Cardiac muscle cell (in vitro differentiated cells and primary cell): ENCODE measurements at regions not wholly inside any gene's neighbourhood (a gene's known extent, or its start where the extent isn't known, plus 50 kb on each side); places are given as distances from the start of the nearest gene placed in this dataset.

ENCODE experiments used
- DNase-seq, 2 donors: peaks; one replicate each; pipeline versions ENCODE4 v3.0.0 to v3.0.0-alpha.2; 2010 to 2017; ENCODE audit warnings: low read depth in 1 of 2, low spot score in 1 of 2
- H3K27ac ChIP-seq: fragments of 200-600 bp; sonication (generic); 2 replicates; pipeline ENCODE4 v1.5.1; 2016
- H3K27me3 ChIP-seq: fragments of 200-600 bp; sonication (generic); 2 replicates; pipeline ENCODE4 v1.6.0; 2016; ENCODE audit warnings: control low read depth
- H3K36me3 ChIP-seq: fragments of 200-600 bp; sonication (generic); 2 replicates; pipeline ENCODE4 v1.5.1; 2016; ENCODE audit warnings: control low read depth
- H3K4me1 ChIP-seq: fragments of 200-600 bp; sonication (generic); 2 replicates; pipeline ENCODE4 v1.8.1; 2017; ENCODE audit warnings: low read depth, mild to moderate bottlenecking, mixed run types
- H3K4me3 ChIP-seq: fragments of 200-600 bp; sonication (generic); 2 replicates; pipeline ENCODE4 v1.5.1; 2016; ENCODE audit warnings: mild to moderate bottlenecking
- H3K9me3 ChIP-seq: fragments of 200-600 bp; sonication (generic); 2 replicates; pipeline ENCODE4 v1.5.1; 2017; ENCODE audit warnings: low read depth, mild to moderate bottlenecking, control low read depth
- TF ChIP-seq, protein P1 (sequence below): IDR thresholded peaks from 2 replicates; pipeline ENCODE4 v1.5.1; 2012; ENCODE audit warnings: low read depth, mild to moderate bottlenecking, low read length

DNA sequence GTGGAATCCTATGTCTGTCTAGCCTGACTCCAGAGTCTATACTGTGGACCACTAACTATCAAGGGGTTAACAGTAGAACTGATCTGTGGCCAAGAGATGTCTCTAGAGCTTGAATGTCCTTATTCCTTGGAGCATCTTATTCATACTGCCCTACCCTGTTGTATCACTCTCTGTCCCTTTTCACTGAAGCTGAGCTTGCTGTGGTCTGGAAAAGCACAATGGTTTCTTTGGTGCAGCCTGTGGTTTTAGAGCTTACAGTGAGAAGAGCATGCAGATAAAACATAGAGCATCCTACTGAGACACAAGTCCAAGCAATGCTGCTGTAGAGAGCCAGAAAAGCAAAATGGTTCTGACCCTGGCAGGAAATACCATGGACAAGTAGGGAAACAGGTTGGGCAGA, 367.0 kb upstream of the ATP2B1 start:
- TF ChIP-seq, protein P1, sequence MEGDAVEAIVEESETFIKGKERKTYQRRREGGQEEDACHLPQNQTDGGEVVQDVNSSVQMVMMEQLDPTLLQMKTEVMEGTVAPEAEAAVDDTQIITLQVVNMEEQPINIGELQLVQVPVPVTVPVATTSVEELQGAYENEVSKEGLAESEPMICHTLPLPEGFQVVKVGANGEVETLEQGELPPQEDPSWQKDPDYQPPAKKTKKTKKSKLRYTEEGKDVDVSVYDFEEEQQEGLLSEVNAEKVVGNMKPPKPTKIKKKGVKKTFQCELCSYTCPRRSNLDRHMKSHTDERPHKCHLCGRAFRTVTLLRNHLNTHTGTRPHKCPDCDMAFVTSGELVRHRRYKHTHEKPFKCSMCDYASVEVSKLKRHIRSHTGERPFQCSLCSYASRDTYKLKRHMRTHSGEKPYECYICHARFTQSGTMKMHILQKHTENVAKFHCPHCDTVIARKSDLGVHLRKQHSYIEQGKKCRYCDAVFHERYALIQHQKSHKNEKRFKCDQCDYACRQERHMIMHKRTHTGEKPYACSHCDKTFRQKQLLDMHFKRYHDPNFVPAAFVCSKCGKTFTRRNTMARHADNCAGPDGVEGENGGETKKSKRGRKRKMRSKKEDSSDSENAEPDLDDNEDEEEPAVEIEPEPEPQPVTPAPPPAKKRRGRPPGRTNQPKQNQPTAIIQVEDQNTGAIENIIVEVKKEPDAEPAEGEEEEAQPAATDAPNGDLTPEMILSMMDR = no peak
- Histone ChIP-seq H3K9me3 (no peaks in the 10 kb centered on the region), H3K4me1 (no peaks in the 10 kb centered on the region), H3K36me3 (no peaks in the 10 kb centered on the region), H3K27ac (no peak overlapping the region), H3K4me3 (no peak overlapping the region), H3K27me3 (peaks cover 95% of the 10 kb centered on the region)
- DNase-seq = no peak

DNA sequence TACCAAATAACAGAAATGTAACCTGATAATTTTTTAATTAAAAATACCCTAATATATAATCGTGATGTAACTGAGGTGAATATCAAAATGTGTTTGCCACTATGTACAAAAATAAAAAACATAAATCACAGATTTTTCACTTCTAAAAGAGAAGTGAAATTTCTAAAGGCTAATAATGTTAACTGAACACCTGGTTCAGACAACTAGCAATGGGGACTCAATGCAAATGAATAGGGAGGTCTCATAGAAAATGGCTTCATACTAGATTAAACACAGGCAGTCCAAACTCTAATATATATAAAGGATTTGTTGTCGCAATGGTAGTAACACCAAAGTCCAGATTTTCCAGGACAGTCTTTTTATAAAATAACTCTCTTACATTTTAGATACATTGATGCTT, 365.4 kb upstream of the ATP2B1 start:
- Histone ChIP-seq H3K27ac (no peak overlapping the region), H3K4me3 (no peak overlapping the region), H3K36me3 (no peaks in the 10 kb centered on the region), H3K4me1 (no peaks in the 10 kb centered on the region), H3K9me3 (no peaks in the 10 kb centered on the region), H3K27me3 (peaks cover 95% of the 10 kb centered on the region)
- no peak for DNase-seq
- TF ChIP-seq, protein P1 = no peak

DNA sequence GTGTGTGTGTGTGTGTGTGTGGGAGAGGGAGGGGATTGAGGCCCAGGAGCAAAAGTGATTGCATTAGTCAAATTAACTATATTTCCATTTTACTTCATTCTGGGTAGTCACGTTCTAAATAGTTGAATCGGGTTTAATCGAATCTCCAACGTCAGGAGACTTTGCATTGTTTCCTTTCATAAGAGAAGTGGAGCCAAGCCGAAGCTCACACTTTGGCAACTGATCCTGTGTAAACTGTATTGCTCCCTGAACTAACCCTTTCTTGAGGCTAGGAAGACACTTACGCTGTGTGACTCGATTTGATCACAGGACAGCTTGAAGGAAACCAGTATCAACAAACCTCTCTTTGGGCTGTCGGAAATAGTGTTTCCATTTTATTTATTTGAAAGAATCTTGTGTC, 363.4 kb upstream of the ATP2B1 start:
- no peak for DNase-seq
- no peak overlapping the region for H3K27ac ChIP-seq
- TF ChIP-seq, protein P1 = no peak
- H3K4me1 ChIP-seq = no peaks in the 10 kb centered on the region
- H3K36me3 ChIP-seq = no peaks in the 10 kb centered on the region
- H3K27me3 ChIP-seq = peaks cover 92% of the 10 kb centered on the region
- H3K4me3 ChIP-seq = no peak overlapping the region
- no peaks in the 10 kb centered on the region for H3K9me3 ChIP-seq

DNA sequence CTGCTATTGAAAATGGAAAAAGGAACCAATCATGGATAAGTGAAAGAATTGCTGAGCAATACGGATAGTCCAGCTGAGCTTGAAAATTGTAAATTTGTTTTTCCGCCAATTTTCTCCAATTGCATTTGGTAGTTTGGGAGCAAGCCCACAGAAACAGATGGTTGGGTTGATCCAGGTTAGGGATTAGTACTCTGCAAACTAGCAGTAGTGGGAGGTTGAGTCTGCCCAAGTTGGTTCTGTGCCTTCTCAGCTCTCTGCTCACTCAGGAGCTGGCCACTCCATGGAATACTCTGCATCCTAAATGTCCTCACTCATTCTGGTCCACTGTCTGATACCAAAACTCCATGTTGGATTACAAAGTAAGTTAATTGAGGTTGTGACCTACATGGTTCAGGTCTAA, 361.1 kb upstream of the ATP2B1 start:
- Histone ChIP-seq H3K27ac (no peak overlapping the region), H3K9me3 (no peaks in the 10 kb centered on the region), H3K4me3 (no peak overlapping the region), H3K4me1 (no peaks in the 10 kb centered on the region), H3K36me3 (no peaks in the 10 kb centered on the region), H3K27me3 (peaks cover 95% of the 10 kb centered on the region)
- DNase-seq = no peak
- TF ChIP-seq, protein P1 = no peak

DNA sequence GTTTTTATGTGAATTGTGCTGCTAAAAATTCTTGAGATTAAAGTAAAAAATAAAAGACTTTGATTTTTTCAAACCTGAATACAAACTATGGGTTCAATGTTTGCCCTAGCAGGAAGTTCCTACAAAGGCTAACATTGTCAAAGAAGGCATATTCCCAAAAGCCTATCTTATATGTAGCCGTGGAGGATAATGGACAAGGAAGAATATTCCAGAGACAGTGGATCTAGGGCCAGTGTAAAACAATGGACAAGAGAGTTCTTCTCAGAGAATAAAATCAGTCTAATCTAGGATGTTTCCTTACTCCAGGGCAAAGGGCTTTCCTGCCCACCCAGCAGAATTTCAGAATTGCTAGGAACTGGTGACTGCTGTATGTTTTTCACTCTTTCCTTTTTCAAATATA, 359.2 kb upstream of the ATP2B1 start:
- no peak overlapping the region for H3K4me3 ChIP-seq
- TF ChIP-seq, protein P1 = no peak

More for the DNA sequence above, 359.2 kb upstream of the ATP2B1 start:
- H3K27ac ChIP-seq = no peak overlapping the region
- DNase-seq = no peak
- no peaks in the 10 kb centered on the region for H3K36me3 ChIP-seq
- no peaks in the 10 kb centered on the region for H3K4me1 ChIP-seq
- no peaks in the 10 kb centered on the region for H3K9me3 ChIP-seq
- peaks cover 87% of the 10 kb centered on the region for H3K27me3 ChIP-seq
